GM23338 (cell line): ENCODE measurements at regions not wholly inside any gene's neighbourhood (a gene's known extent, or its start where the extent isn't known, plus 50 kb on each side); places are given as distances from the start of the nearest gene placed in this dataset.

Experiments
- ATAC-seq: fragments of 200-7000 bp; cut with Tn5 transposase; 3 replicates; pipeline ENCODE4 v1.9.1; 2020
- DNase-seq: peaks from one replicate; pipeline ENCODE4 v3.0.0-alpha.2; 2015; ENCODE audit warnings: low spot score
- H2AFZ ChIP-seq: fragments of 200-600 bp; sonication (generic); 2 replicates; pipeline ENCODE4 v1.8.0; 2016; ENCODE audit warnings: antibody characterized with exemption, mild to moderate bottlenecking, moderate library complexity
- H3F3A ChIP-seq: fragments of 200-600 bp; sonication (generic); replicated peaks from 2 replicates; pipeline ENCODE4 v1.8.0; 2017; ENCODE audit warnings: antibody characterized with exemption, mixed run types, low read depth
- H3K27ac ChIP-seq: fragments of 200-600 bp; sonication (generic); 2 replicates; pipeline ENCODE4 v1.6.1; 2016; ENCODE audit warnings: low read depth
- H3K27me3 ChIP-seq: fragments of 200-600 bp; sonication (generic); 2 replicates; pipeline ENCODE4 v1.8.0; 2016; ENCODE audit warnings: mild to moderate bottlenecking, mixed run types, moderate library complexity; ENCODE audit not compliant: insufficient read depth
- H3K36me3 ChIP-seq: fragments of 200-600 bp; sonication (generic); 2 replicates; pipeline ENCODE4 v1.8.0; 2016; ENCODE audit warnings: mild to moderate bottlenecking; ENCODE audit not compliant: insufficient read depth
- H3K4me1 ChIP-seq: fragments of 200-600 bp; sonication (generic); 2 replicates; pipeline ENCODE4 v1.8.0; 2016; ENCODE audit warnings: mild to moderate bottlenecking, moderate library complexity; ENCODE audit not compliant: insufficient read depth
- H3K4me2 ChIP-seq: fragments of 200-600 bp; sonication (generic); 2 replicates; pipeline ENCODE4 v1.7.1; 2017; ENCODE audit warnings: mixed run types
- H3K4me3 ChIP-seq: fragments of 200-600 bp; sonication (generic); 2 replicates; pipeline ENCODE4 v1.6.1; 2016; ENCODE audit warnings: mixed run types
- H3K79me2 ChIP-seq: fragments of 200-600 bp; sonication (generic); replicated peaks from 2 replicates; pipeline ENCODE4 v1.8.0; 2017; ENCODE audit warnings: mild to moderate bottlenecking; ENCODE audit not compliant: insufficient read depth
- H3K9me2 ChIP-seq: fragments of 200-600 bp; sonication (generic); 2 replicates; pipeline ENCODE4 v1.8.0; 2017; ENCODE audit not compliant: insufficient read depth
- H4K20me1 ChIP-seq: fragments of 200-600 bp; sonication (generic); replicated peaks from 2 replicates; pipeline ENCODE4 v1.8.0; 2017; ENCODE audit warnings: mild to moderate bottlenecking; ENCODE audit not compliant: insufficient read depth
- H3K27ac Mint-ChIP-seq: 2 replicates; pipeline ENCODE4 v1.8.0; 2020; ENCODE audit warnings: inconsistent platforms, mild to moderate bottlenecking, moderate library complexity, mixed read lengths
- H3K27me3 Mint-ChIP-seq: 3 replicates; pipeline ENCODE4 v1.8.0; 2022; ENCODE audit warnings: low read depth, mild to moderate bottlenecking, moderate library complexity, mixed read lengths, inconsistent platforms; ENCODE audit not compliant: insufficient read depth, poor library complexity
- H3K36me3 Mint-ChIP-seq: 3 replicates; pipeline ENCODE4 v1.8.0; 2021; ENCODE audit warnings: low read depth, mild to moderate bottlenecking, inconsistent platforms, moderate library complexity, mixed read lengths
- H3K4me1 Mint-ChIP-seq: 3 replicates; pipeline ENCODE4 v1.8.0; 2020; ENCODE audit warnings: mild to moderate bottlenecking, inconsistent platforms, mixed read lengths
- H3K4me3 Mint-ChIP-seq: 3 replicates; pipeline ENCODE4 v1.8.0; 2021; ENCODE audit warnings: moderate library complexity, mild to moderate bottlenecking, inconsistent platforms, mixed read lengths
- H3K9me3 Mint-ChIP-seq: 3 replicates; pipeline ENCODE4 v1.8.0; 2020; ENCODE audit warnings: moderate library complexity, mild to moderate bottlenecking, inconsistent platforms, mixed read lengths
- CREB1 ChIP-seq: fragments of 250-450 bp; sonication (Bioruptor Pico); IDR thresholded peaks from 2 replicates; pipeline ENCODE4 v1.5.0; 2020; ENCODE audit warnings: low read depth, mild to moderate bottlenecking, moderate library complexity
- ETS1 ChIP-seq: IDR thresholded peaks from 2 replicates; pipeline ENCODE4 v1.6.1; 2016; ENCODE audit warnings: antibody characterized with exemption
- EZH2 ChIP-seq: fragments of 200-600 bp; sonication (generic); IDR thresholded peaks from one replicate; pipeline ENCODE4 v1.8.0; 2017; ENCODE audit warnings: antibody characterized with exemption, mild to moderate bottlenecking, low read depth; ENCODE audit not compliant: unreplicated experiment
- EZH2phosphoT487 ChIP-seq: fragments of 200-600 bp; sonication (generic); IDR thresholded peaks from one replicate; pipeline ENCODE4 v1.8.1; 2018; ENCODE audit warnings: antibody characterized with exemption; ENCODE audit not compliant: unreplicated experiment
- JUNB ChIP-seq: IDR thresholded peaks from one replicate; pipeline ENCODE4 v1.6.1; 2016; ENCODE audit warnings: antibody characterized with exemption; ENCODE audit not compliant: unreplicated experiment
- NANOG ChIP-seq: IDR thresholded peaks from 2 replicates; pipeline ENCODE4 v1.6.1; 2016; ENCODE audit warnings: antibody characterized with exemption, borderline replicate concordance
- POLR2AphosphoS5 ChIP-seq: IDR thresholded peaks from 2 replicates; pipeline ENCODE4 v1.6.1; 2016; ENCODE audit warnings: antibody characterized with exemption, low read depth
- STAT1 ChIP-seq: IDR thresholded peaks from one replicate; pipeline ENCODE4 v1.6.1; 2016; ENCODE audit warnings: antibody characterized with exemption; ENCODE audit not compliant: unreplicated experiment
- ZNF114 ChIP-seq: fragments of 250-450 bp; sonication (Bioruptor Pico); IDR thresholded peaks from 2 replicates; pipeline ENCODE4 v1.5.0; 2020; ENCODE audit warnings: mild to moderate bottlenecking, moderate library complexity
- ZNF331 ChIP-seq: fragments of 250-450 bp; sonication (Bioruptor Pico); IDR thresholded peaks from 2 replicates; pipeline ENCODE4 v1.5.0; 2020; ENCODE audit warnings: low read depth, mild to moderate bottlenecking, moderate library complexity
- TF ChIP-seq, protein P1 (sequence below): IDR thresholded peaks from one replicate; pipeline ENCODE4 v1.6.1; 2018; ENCODE audit warnings: antibody characterized with exemption; ENCODE audit not compliant: unreplicated experiment
- TF ChIP-seq, protein P2 (sequence below), 2 experiments: fragments of 200-600 bp in 1 of 2; sonication (generic) in 1 of 2; conservative IDR thresholded peaks; 2 replicates each; pipeline versions ENCODE4 v1.5.1 to v1.6.1; 2016 to 2017; ENCODE audit warnings: antibody characterized with exemption in 2 of 2, low read depth in 2 of 2, mild to moderate bottlenecking in 2 of 2, moderate library complexity in 1 of 2
- TF ChIP-seq, protein P3 (sequence below): fragments of 250-450 bp; sonication (Bioruptor Pico); IDR thresholded peaks from 2 replicates; pipeline ENCODE4 v1.5.0; 2020; ENCODE audit warnings: mild to moderate bottlenecking, moderate library complexity

- TF ChIP-seq, protein P1, sequence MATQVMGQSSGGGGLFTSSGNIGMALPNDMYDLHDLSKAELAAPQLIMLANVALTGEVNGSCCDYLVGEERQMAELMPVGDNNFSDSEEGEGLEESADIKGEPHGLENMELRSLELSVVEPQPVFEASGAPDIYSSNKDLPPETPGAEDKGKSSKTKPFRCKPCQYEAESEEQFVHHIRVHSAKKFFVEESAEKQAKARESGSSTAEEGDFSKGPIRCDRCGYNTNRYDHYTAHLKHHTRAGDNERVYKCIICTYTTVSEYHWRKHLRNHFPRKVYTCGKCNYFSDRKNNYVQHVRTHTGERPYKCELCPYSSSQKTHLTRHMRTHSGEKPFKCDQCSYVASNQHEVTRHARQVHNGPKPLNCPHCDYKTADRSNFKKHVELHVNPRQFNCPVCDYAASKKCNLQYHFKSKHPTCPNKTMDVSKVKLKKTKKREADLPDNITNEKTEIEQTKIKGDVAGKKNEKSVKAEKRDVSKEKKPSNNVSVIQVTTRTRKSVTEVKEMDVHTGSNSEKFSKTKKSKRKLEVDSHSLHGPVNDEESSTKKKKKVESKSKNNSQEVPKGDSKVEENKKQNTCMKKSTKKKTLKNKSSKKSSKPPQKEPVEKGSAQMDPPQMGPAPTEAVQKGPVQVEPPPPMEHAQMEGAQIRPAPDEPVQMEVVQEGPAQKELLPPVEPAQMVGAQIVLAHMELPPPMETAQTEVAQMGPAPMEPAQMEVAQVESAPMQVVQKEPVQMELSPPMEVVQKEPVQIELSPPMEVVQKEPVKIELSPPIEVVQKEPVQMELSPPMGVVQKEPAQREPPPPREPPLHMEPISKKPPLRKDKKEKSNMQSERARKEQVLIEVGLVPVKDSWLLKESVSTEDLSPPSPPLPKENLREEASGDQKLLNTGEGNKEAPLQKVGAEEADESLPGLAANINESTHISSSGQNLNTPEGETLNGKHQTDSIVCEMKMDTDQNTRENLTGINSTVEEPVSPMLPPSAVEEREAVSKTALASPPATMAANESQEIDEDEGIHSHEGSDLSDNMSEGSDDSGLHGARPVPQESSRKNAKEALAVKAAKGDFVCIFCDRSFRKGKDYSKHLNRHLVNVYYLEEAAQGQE: no peak
- TF ChIP-seq EZH2phosphoT487: no peak
Measured at GRCh38 chr1:69088571-69088970, 479.2 kb upstream of the LRRC7 start (continued).

- Histone ChIP-seq H3K9me2 (no peaks in the 10 kb centered on the region; the same call in 1 of the 2 replicates), H3K27me3 (no peaks in the 10 kb centered on the region), H3K27ac (no peak overlapping the region), H3K4me2 (no peak overlapping the region), H3K4me1 (peaks cover 34% of the 10 kb centered on the region; the same call in 1 of the 2 replicates), H3K4me3 (no peak overlapping the region), H4K20me1 (no peaks in the 10 kb centered on the region), H3K36me3 (no peaks in the 10 kb centered on the region), H3F3A (no peaks in the 10 kb centered on the region), H2AFZ (no peak overlapping the region), H3K79me2 (no peaks in the 10 kb centered on the region)
- peaks cover 17% of the 10 kb centered on the region for H3K9me3 Mint-ChIP-seq
- H3K27ac Mint-ChIP-seq: no peak overlapping the region
- no peak overlapping the region for H3K4me3 Mint-ChIP-seq
- H3K4me1 Mint-ChIP-seq: peaks cover 38% of the 10 kb centered on the region
- peaks cover 10% of the 10 kb centered on the region; the same call in 2 of the 3 replicates for H3K36me3 Mint-ChIP-seq
- no peak for ATAC-seq
- H3K27me3 Mint-ChIP-seq: no peaks in the 10 kb centered on the region
- no peak for DNase-seq
- TF ChIP-seq EZH2phosphoT487 (no peak), EZH2 (no peak), ETS1 (no peak), JUNB (no peak), ZNF331 (CRISPR knock-in tag) (no peak), POLR2AphosphoS5 (no peak), NANOG (no peak), ZNF114 (no peak), STAT1 (no peak), CREB1 (CRISPR knock-in tag) (no peak)
- TF ChIP-seq, protein P2, sequence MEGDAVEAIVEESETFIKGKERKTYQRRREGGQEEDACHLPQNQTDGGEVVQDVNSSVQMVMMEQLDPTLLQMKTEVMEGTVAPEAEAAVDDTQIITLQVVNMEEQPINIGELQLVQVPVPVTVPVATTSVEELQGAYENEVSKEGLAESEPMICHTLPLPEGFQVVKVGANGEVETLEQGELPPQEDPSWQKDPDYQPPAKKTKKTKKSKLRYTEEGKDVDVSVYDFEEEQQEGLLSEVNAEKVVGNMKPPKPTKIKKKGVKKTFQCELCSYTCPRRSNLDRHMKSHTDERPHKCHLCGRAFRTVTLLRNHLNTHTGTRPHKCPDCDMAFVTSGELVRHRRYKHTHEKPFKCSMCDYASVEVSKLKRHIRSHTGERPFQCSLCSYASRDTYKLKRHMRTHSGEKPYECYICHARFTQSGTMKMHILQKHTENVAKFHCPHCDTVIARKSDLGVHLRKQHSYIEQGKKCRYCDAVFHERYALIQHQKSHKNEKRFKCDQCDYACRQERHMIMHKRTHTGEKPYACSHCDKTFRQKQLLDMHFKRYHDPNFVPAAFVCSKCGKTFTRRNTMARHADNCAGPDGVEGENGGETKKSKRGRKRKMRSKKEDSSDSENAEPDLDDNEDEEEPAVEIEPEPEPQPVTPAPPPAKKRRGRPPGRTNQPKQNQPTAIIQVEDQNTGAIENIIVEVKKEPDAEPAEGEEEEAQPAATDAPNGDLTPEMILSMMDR (conservative IDR thresholded peaks at IDR 0.05; ENCODE audit: low read depth in 2 of 2): no peak
- TF ChIP-seq, protein P3, sequence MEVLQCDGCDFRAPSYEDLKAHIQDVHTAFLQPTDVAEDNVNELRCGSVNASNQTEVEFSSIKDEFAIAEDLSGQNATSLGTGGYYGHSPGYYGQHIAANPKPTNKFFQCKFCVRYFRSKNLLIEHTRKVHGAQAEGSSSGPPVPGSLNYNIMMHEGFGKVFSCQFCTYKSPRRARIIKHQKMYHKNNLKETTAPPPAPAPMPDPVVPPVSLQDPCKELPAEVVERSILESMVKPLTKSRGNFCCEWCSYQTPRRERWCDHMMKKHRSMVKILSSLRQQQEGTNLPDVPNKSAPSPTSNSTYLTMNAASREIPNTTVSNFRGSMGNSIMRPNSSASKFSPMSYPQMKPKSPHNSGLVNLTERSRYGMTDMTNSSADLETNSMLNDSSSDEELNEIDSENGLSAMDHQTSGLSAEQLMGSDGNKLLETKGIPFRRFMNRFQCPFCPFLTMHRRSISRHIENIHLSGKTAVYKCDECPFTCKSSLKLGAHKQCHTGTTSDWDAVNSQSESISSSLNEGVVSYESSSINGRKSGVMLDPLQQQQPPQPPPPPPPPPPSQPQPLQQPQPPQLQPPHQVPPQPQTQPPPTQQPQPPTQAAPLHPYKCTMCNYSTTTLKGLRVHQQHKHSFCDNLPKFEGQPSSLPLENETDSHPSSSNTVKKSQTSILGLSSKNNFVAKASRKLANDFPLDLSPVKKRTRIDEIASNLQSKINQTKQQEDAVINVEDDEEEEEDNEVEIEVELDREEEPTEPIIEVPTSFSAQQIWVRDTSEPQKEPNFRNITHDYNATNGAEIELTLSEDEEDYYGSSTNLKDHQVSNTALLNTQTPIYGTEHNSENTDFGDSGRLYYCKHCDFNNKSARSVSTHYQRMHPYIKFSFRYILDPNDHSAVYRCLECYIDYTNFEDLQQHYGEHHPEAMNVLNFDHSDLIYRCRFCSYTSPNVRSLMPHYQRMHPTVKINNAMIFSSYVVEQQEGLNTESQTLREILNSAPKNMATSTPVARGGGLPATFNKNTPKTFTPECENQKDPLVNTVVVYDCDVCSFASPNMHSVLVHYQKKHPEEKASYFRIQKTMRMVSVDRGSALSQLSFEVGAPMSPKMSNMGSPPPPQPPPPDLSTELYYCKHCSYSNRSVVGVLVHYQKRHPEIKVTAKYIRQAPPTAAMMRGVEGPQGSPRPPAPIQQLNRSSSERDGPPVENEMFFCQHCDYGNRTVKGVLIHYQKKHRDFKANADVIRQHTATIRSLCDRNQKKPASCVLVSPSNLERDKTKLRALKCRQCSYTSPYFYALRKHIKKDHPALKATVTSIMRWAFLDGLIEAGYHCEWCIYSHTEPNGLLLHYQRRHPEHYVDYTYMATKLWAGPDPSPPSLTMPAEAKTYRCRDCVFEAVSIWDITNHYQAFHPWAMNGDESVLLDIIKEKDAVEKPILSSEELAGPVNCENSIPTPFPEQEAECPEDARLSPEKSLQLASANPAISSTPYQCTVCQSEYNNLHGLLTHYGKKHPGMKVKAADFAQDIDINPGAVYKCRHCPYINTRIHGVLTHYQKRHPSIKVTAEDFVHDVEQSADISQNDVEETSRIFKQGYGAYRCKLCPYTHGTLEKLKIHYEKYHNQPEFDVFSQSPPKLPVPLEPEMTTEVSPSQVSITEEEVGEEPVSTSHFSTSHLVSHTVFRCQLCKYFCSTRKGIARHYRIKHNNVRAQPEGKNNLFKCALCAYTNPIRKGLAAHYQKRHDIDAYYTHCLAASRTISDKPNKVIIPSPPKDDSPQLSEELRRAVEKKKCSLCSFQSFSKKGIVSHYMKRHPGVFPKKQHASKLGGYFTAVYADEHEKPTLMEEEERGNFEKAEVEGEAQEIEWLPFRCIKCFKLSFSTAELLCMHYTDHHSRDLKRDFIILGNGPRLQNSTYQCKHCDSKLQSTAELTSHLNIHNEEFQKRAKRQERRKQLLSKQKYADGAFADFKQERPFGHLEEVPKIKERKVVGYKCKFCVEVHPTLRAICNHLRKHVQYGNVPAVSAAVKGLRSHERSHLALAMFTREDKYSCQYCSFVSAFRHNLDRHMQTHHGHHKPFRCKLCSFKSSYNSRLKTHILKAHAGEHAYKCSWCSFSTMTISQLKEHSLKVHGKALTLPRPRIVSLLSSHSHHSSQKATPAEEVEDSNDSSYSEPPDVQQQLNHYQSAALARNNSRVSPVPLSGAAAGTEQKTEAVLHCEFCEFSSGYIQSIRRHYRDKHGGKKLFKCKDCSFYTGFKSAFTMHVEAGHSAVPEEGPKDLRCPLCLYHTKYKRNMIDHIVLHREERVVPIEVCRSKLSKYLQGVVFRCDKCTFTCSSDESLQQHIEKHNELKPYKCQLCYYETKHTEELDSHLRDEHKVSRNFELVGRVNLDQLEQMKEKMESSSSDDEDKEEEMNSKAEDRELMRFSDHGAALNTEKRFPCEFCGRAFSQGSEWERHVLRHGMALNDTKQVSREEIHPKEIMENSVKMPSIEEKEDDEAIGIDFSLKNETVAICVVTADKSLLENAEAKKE (CRISPR knock-in tag): no peak
Measured at GRCh38 chr1:69090170-69090569, 477.6 kb upstream of the LRRC7 start.
